Ovary (tissue), 7 donors: ENCODE measurements at regions not wholly inside any gene's neighbourhood (a gene's known extent, or its start where the extent isn't known, plus 50 kb on each side); places are given as distances from the start of the nearest gene placed in this dataset.

Source experiments
- DNase-seq, 5 donors: peaks; one replicate each; pipeline ENCODE4 v3.0.0-alpha.2; 2019 to 2020
- H3K27ac ChIP-seq, 2 donors: fragments of 200-600 bp; one replicate each; pipeline versions ENCODE4 v1.5.1 to v1.8.0; 2019 to 2022
- H3K27me3 ChIP-seq: fragments of 200-600 bp; one replicate; pipeline ENCODE4 v1.8.0; 2022
- H3K36me3 ChIP-seq: fragments of 200-600 bp; sonication (generic); one replicate; pipeline ENCODE4 v1.5.1; 2019
- H3K4me1 ChIP-seq: one replicate; pipeline ENCODE4 v1.8.1; 2013; ENCODE audit warnings: mild to moderate bottlenecking, moderate library complexity; ENCODE audit not compliant: insufficient read depth
- H3K4me3 ChIP-seq: fragments of 200-600 bp; sonication (generic); one replicate; pipeline ENCODE4 v1.5.1; 2017
- H3K9me3 ChIP-seq, 2 donors: fragments of 200-600 bp in 1 of 2; sonication (generic) in 1 of 2; one replicate each; pipeline versions ENCODE4 v1.5.1 to v1.8.1; 2013 to 2019; ENCODE audit warnings: mild to moderate bottlenecking in 1 of 2, moderate library complexity in 1 of 2
- EP300 ChIP-seq: sonication (generic); formaldehyde crosslinking; IDR thresholded peaks from one replicate; pipeline ENCODE4 v1.6.1; 2017; ENCODE audit warnings: antibody characterized with exemption
- POLR2A ChIP-seq: fragments of 450-650 bp; IDR thresholded peaks from one replicate; pipeline ENCODE4 v1.6.1; 2017; ENCODE audit warnings: antibody characterized with exemption, mild to moderate bottlenecking, moderate library complexity
- whole genome bisulfite sequencing, 3 donors: extraction: QIAGEN DNeasy Blood & Tissue Kit in 1 of 3; methylation state at CpG; one replicate each; pipeline versions ENCODE4 v1.1.5 to v1.1.7; 2013 to 2017; 5-methylcytosine and 5-hydroxymethylcytosine counted together
- intact Hi-C, 4 donors: fragments of 100-400 bp; cut with DNase I; formaldehyde crosslinking; loops; one replicate each; pipeline versions ENCODE4 v1.11.0 to v1.15.1; 2022 to 2023
- TF ChIP-seq, protein P1 (sequence below), 3 donors: fragments of 450-650 bp in 2 of 3; fragments of 200-600 bp in 1 of 3; IDR thresholded peaks; one replicate each; pipeline versions ENCODE4 v1.5.1 to v1.8.0; 2016 to 2022; ENCODE audit warnings: antibody characterized with exemption in 3 of 3, mild to moderate bottlenecking in 1 of 3
- donor health status: DM: no; HTN: no; CAD: no; lungs with moderate emphysema.
- donor health status: DM: no; HTN: no; CAD: no.
- donor health status: Bipolar disorder and iron deficiency.
- donor health status: DM: no; HTN: no; CAD: no.
- donor health status: DM: yes; HTN: yes; CAD: no.

DNA sequence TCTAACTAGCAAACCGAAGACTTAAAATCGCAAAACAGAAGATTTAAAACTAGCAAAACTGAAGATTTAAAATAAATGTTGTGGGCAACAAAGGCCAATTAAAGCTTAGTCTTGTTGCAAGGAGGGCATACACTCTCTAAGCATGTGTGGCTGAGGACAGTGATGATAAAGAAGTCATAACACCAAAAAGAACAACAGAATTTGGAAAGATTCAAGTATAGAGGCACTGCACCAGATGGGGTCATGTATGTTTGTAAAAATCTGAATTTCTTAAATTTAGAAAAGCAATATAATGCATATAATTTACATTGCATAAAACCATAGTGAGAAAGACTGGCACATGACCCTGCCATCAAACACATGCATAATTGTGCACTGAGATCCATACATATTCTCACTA, 743.8 kb downstream of the TAF11L14 start:
- H3K9me3 ChIP-seq = no peaks in the 10 kb centered on the region
- H3K4me3 ChIP-seq = no peak overlapping the region
- intact Hi-C loops = no loop called here
- TF ChIP-seq, protein P1, sequence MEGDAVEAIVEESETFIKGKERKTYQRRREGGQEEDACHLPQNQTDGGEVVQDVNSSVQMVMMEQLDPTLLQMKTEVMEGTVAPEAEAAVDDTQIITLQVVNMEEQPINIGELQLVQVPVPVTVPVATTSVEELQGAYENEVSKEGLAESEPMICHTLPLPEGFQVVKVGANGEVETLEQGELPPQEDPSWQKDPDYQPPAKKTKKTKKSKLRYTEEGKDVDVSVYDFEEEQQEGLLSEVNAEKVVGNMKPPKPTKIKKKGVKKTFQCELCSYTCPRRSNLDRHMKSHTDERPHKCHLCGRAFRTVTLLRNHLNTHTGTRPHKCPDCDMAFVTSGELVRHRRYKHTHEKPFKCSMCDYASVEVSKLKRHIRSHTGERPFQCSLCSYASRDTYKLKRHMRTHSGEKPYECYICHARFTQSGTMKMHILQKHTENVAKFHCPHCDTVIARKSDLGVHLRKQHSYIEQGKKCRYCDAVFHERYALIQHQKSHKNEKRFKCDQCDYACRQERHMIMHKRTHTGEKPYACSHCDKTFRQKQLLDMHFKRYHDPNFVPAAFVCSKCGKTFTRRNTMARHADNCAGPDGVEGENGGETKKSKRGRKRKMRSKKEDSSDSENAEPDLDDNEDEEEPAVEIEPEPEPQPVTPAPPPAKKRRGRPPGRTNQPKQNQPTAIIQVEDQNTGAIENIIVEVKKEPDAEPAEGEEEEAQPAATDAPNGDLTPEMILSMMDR (IDR thresholded peaks at IDR 0.05) = no peak
- TF ChIP-seq POLR2A = no peak
- no peak for TF ChIP-seq EP300
- 61 to 67% (median 66%) methylated on average over 2 of the region's 2 CpGs for WGBS, 3 donors
- H3K27ac ChIP-seq = no peak overlapping the region
- DNase-seq = no peak
- H3K4me1 ChIP-seq = no peaks in the 10 kb centered on the region
- H3K27me3 ChIP-seq = no peaks in the 10 kb centered on the region
- H3K36me3 ChIP-seq = no peaks in the 10 kb centered on the region

DNA sequence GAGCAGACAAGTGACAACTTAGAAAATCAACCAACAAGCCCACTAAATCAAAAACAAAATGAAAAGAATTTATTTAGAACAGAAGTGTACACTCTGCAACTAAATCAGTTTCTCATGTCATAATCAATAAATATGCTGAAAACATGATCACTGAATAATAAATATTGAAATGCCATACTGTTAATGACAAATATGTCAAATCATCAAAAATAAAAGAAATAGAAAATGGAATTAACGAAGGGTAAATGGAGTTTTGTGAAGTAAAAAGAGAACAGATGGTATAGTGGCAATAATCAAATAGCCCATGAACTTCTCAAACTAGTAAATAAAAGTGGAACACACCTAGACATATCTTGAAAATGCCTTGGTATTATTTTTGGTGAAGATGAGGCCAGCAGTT, 744.9 kb downstream of the TAF11L14 start:
- H3K27ac ChIP-seq = no peak overlapping the region
- H3K27me3 ChIP-seq = no peaks in the 10 kb centered on the region
- intact Hi-C loops = no loop called here
- H3K4me3 ChIP-seq = no peak overlapping the region
- no peak for DNase-seq
- no peak for TF ChIP-seq POLR2A
- TF ChIP-seq, protein P1 (IDR thresholded peaks at IDR 0.05) = no peak
- TF ChIP-seq EP300 = no peak
- H3K9me3 ChIP-seq = no peaks in the 10 kb centered on the region
- H3K36me3 ChIP-seq = no peaks in the 10 kb centered on the region
- no peaks in the 10 kb centered on the region for H3K4me1 ChIP-seq
- WGBS, 3 donors = 0 to 44% (median 0%) methylated on average over 1 of the region's 1 CpG

- intact Hi-C loops = no loop called here
- WGBS, 3 donors = 54 to 66% (median 57%) methylated on average over 2 of the region's 2 CpGs
- no peaks in the 10 kb centered on the region for H3K4me1 ChIP-seq
- no peaks in the 10 kb centered on the region for H3K9me3 ChIP-seq
- DNase-seq = no peak
- H3K36me3 ChIP-seq = no peaks in the 10 kb centered on the region
- no peak overlapping the region for H3K27ac ChIP-seq
- H3K27me3 ChIP-seq = no peaks in the 10 kb centered on the region
- TF ChIP-seq POLR2A = no peak
- TF ChIP-seq EP300 = no peak
- H3K4me3 ChIP-seq = no peak overlapping the region
Measured at GRCh38 chr5:18380729-18381362, 746.6 kb downstream of the TAF11L14 start.

GRCh38 chr5:18393565-18394442, 759.5 kb downstream of the TAF11L14 start:
- Histone ChIP-seq H3K4me3 (no peak overlapping the region), H3K27ac (no peak overlapping the region), H3K4me1 (no peaks in the 10 kb centered on the region), H3K27me3 (no peaks in the 10 kb centered on the region), H3K9me3 (no peaks in the 10 kb centered on the region), H3K36me3 (no peaks in the 10 kb centered on the region)
- WGBS, 3 donors = 53 to 57% (median 54%) methylated on average over 17 of the region's 17 CpGs
- TF ChIP-seq POLR2A (no peak), EP300 (no peak)
- TF ChIP-seq, protein P1 (IDR thresholded peaks at IDR 0.05) = no peak
- intact Hi-C loops = no loop called here
- DNase-seq = peak in 2 of 5 donors; percentile 18 to 43

- Histone ChIP-seq H3K27me3 (no peaks in the 10 kb centered on the region), H3K4me1 (no peaks in the 10 kb centered on the region), H3K27ac (no peak overlapping the region), H3K4me3 (no peak overlapping the region), H3K9me3 (no peaks in the 10 kb centered on the region), H3K36me3 (no peaks in the 10 kb centered on the region)
- no peak for DNase-seq
- no peak for TF ChIP-seq EP300
- TF ChIP-seq, protein P1 (IDR thresholded peaks at IDR 0.05) = no peak
- 23 to 32% (median 29%) methylated on average over 4 of the region's 4 CpGs for WGBS, 3 donors
- intact Hi-C loops = no loop called here
Measured at GRCh38 chr5:18394443-18394804, 760.2 kb downstream of the TAF11L14 start.
